GM18868 (cell line): ENCODE measurements at regions not wholly inside any gene's neighbourhood (a gene's known extent, or its start where the extent isn't known, plus 50 kb on each side); places are given as distances from the start of the nearest gene placed in this dataset.
"Not testable (repeated sequence)": the region's sequence is repeated elsewhere in the genome, so short reads cannot be mapped to it uniquely, and the experiment has no call there.

Experiments used
- ATAC-seq: cut with Tn5 transposase; IDR thresholded peaks from one replicate; pipeline ENCODE4 v1.9.1; 2021; ENCODE audit warnings: mild to moderate bottlenecking, moderate library complexity; ENCODE audit not compliant: unreplicated experiment

DNA sequence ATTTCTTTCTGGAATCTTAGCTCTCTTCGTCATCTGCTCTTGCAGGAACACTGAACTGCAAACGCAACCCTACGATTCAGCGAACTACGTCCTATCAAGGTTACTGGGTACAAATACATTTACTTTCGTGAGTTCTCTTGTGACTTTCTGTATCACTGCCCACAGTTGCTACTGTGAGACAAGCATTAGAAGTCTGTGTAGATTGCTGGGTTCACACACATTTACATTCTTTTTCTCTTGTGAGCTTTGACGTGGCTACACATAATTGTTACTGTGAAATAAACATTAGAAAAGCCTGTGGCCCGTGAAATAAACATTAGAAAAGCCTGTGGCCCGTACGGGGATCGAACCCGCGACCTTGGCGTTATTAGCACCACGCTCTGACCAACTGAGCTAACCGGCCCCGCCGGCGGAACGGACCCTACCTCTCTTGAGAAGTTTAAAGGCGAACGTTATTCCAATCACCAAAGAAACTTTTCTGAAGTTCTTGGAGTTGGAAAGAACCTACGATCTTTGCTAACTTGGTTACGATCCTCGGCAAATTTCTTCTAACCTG, 61.2 kb upstream of the ZNF322 start:
- not testable (repeated sequence) for ATAC-seq

DNA sequence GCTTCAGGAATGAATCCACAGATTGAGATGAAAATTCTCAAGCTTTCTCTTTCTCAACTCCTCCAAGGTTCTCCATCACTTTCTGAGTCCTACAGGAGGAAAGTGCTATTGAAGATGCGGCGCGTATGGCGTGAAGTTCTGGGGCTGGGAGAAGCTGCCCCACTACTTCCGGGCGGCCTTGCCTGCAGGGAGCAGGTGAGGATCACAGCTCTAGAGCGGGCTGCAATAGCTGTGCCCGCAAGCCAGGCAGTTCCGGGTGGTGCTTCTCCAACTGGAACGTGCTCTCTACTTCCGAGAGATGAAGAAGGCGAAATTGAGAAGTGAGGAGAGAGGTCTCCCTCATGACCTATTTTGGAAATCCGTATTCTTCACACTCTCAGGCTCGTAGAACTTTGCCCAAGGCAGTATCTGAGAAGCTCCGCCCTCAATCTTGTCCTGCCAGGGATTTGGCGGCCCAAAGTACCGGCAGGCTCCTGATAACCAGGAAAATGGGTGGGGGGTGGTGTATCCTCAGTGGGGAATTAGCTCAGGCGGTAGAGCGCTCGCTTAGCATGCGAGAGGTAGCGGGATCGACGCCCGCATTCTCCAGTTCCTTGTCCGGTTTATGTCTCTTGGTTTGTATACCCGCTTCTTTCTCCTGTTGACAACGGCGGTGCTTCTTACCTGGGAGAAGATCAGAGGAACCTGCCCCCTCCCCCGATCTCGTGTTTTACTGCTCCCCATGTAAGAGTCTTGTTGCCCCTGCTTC, 70.6 kb upstream of the ZNF322 start:
- not testable (repeated sequence) for ATAC-seq

DNA sequence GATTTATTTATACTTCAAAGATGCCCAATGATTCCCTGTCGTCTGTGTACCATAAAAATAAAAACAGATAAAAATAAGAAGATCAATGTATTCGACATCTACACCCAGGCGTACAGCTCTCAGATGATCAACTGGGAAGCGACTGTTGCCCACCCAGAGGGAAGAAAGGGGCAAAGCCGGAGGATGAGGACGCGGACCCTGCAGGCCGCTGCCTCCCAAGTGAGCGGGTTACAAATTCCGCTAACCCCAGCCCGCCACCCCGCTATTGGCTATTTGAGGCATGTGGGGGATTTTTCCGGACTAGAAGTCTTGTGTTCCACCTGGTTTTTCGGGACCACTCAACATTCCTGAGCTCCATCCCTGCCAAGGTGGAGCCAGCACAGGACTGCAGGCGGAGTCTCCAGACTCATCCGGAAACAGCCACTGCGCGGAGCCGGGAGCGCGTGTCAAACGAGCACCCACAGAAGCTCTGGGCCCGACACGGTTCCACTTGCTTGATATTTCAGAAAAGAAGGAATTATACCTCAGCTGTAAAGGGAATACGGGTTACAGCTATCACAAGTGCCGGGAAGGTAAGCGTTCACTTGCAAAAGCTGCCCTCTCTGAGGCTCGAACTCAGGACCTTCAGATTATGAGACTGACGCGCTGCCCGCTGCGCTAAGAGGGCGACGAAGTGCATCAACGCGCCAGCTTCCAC, 75.4 kb upstream of the ZNF322 start:
- ATAC-seq: not testable (repeated sequence)

DNA sequence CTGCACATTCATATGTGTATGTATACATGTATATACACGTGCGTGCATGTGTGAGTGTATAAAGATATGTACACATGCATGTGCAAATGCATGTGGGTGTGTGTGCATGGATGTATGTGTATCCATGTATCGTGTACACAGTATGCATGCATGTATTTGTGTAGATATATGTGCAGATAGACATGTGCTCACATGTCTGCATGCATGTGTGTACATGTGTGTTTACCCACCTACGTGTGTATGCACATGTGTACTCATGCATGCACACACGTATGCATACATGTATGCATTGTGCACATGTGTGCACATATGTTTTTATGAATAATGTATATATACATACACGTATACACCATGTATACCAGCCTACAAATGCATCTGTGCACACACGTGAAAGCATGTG, 80.3 kb upstream of the ZNF322 start:
- ATAC-seq: no peak

DNA sequence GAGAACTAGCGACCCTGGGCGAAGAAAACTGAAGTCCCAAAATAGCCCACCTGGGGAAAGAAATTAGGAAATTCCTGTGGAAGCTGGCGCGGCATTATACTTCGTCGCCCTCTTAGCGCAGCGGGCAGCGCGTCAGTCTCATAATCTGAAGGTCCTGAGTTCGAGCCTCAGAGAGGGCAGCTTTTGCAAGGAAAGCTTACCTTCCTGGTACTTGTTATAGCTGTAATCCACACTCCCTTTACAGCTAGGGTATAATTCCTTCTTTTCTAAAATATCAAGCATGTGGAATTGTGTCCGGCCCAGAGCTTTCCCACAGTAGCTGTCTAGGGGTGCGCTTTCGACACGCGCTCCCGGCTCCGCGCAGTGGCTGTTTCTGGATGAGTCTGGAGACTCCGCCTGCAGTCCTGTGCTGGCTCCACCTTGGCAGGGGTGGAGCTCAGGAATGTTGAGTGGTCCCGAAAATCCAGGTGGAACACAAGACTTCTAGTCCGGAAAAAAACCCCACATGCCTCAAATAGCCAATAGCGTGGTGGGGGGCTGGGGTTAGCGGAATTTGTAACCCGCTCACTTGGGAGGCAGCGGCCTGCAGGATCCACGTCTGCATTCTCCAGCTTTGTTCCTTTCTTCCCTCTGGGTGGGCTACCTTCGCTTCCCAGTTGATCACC, 83.7 kb upstream of the ZNF322 start:
- ATAC-seq: no peak

DNA sequence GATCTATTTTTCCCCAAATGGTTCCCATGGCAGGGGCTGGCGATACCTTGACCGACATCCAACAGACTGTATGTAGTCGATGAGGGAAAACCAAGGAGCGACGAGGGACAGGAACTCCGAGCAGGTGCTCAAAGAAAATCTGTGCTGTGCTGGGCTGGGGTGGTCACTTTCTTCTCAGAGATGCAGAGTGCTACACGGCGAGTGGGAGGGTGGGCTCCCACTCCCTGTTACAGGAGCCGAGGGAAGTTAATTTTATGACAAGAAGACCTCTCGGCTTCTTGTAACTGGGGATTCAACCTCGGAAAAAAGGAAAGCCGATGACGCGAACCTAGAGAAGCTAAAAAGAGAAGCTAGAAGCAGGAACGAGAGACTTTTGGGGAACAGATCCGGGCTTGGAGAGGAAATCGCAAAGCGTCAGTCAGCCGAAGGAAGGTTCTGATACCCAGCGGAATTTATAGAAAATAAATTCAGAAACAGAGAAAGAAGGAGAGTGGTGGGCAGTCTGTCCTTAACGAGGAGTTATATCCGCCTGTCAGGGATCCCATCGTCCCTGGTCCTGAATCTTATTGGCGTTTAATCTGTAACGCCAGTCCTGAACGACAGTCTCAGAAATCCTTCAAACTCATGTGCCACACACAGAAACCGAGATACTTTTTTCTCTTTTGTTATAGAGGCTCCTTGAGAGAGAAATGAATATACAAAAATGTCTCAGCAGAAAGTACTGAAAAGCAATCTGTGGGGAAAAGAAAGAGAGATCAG, 84.6 kb upstream of the ZNF322 start:
- ATAC-seq: no peak

DNA sequence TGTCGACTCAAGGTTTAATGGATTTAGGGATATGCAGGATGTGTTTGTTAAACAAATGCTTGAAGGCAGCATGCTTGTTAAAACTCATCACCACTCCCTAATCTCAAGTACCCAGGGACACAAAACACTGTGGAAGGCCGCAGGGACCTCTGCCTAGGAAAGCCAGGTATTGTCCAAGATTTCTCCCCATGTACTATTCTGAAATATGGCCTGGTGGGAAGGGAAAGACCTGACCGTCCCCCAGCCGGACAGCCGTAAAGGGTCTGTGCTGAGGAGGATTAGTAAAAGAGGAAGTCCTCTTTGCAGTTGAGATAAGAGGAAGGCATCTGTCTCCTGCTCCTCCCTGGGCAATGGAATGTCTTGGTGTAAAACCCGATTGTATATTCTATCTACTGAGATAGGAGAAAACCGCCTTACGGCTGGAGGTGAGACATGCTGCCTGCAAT, 85.3 kb upstream of the ZNF322 start:
- not testable (repeated sequence) for ATAC-seq

DNA sequence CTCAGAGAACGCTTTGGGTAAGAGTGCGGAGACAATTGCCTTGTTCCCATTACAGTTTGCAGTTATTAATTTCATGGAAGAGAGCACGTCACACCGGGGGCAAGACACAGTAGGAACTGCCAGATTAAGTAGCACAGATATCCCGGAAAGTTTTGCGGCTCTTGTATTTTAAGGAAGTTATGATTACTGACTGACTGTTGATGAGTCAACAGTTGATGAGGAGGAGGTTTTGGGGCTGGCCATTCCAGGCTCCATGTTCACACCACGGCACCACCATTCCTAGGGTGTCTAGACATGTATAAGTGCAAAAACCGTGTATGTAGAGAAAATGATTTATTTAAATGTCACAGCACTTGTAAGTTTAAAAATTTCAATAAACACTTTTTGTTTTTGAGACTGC, 86.4 kb upstream of the ZNF322 start:
- ATAC-seq: not testable (repeated sequence)

DNA sequence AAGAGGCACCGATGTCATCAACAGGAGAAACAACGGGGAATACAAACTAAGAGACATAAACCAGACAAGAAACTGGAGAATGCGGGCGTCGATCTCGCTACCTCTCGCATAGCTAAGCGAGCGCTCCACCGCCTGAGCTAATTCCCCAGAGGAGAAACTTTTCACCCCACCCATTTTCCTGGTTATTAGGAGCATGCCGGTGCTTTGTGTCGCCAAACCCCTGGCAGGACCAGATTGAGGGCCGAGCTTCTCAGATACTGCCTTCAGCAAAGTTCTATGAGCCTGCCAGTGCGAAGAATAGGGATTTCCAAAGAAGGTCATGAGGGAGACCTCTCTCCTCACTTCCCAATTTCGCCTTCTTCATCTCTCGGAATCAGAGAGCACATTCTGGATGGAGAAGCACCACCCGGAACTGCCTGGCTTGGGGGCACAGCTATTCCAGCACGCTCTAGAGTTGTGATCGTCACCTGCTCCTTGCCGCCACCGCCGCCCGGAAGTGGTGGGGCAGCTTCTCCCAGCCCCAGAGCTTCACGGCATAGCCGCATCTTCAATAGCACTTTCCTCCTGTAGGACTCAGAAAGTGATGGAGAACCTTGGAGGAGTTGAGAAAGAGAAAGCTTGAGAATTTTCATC, 89.7 kb upstream of the ZNF322 start:
- not testable (repeated sequence) for ATAC-seq

DNA sequence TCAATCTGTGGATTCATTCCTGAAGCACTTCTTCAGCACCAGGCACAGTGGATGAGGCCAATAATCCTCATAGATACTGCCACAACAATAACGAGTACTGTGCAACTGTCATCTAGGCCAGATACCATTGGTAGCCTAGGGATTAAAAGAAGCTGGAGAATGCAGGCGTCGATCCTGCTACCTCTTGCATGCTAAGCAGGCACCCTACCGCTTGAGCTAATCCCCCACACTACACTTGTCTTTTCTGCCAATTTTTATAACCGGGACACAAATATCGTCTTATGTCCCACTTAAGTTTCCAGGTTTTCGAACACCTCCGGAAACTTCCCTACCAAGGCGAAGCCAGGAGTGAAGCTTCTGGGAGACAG, 90.2 kb upstream of the ZNF322 start:
- ATAC-seq: not testable (repeated sequence)

DNA sequence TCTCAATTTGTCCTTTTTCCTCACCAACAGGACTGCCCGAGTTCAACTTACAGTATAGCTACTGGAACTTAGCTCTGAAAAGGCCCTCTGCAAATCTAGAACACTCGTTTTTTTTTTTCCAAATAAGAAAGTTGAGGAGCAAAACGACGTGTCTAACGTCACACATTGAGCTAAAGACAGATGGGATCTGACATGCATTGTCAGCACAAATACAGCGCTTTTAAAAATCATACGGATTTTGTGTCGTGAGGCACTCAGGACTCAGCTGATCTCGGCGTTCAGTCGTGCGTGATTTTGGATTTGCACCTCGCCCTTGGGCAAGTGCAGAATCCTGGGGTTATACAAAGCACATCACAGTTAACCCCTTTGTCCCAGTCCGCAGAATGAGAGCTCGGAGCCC, 94.7 kb upstream of the ZNF322 start:
- no peak for ATAC-seq

DNA sequence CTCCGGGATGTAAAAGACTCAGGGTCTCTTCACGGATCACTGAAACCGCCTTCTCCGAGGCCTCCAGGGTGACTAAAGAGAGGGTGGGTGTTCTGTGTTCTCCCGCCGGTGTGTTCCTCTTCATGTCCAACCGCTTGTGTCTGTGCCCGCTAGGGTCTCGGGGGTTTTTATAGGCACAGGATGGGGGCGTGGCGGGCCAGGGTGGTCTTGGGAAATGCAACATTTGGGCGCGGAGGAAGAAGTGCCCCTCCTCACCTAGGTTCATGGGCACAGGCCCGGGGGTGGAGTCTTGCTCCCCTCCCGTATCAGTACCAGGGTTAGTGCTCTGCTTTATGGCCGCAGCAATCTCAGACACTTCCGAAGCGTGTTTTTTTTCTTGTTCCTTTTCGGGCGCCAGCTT, 95.3 kb upstream of the ZNF322 start:
- ATAC-seq: not testable (repeated sequence)

DNA sequence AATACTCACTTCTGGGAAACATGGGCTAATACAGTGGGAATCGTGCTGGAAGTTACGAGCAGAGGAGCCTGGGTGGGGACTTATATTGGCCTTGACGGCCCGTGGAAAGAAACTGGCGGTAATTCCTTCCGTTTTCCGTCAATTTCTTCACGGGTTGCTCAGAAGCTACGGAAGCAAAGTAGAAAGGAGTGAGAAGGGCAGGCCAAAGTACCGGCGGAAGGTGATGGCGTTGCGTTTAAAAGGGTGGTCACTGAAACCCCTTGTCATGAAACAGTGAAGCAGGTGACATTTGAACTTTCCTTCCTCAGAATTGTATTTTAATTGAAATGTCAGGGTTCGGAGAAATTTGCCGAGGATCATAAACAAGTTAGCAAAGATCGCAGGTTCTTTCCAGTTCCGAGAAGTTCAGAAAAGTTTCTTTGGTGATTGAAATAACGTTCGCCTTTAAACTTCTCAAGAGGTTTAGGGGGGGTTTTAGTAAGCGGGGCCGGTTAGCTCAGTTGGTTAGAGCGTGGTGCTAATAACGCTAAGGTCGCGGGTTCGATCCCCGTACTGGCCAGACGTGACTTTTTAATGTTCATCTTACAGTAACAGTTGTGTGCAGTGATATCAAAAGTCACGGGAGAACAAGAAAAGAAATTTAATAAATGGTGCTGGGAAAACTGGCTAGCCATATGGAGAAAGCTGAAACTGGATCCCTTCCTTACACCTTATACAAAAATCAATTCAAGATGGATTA, 96.7 kb upstream of the ZNF322 start:
- not testable (repeated sequence) for ATAC-seq

DNA sequence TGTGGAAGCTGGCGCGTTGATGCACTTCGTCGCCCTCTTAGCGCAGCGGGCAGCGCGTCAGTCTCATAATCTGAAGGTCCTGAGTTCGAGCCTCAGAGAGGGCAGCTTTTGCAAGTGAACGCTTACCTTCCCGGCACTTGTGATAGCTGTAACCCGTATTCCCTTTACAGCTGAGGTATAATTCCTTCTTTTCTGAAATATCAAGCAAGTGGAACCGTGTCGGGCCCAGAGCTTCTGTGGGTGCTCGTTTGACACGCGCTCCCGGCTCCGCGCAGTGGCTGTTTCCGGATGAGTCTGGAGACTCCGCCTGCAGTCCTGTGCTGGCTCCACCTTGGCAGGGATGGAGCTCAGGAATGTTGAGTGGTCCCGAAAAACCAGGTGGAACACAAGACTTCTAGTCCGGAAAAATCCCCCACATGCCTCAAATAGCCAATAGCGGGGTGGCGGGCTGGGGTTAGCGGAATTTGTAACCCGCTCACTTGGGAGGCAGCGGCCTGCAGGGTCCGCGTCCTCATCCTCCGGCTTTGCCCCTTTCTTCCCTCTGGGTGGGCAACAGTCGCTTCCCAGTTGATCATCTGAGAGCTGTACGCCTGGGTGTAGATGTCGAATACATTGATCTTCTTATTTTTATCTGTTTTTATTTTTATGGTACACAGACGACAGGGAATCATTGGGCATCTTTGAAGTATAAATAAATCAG, 106.8 kb upstream of the ZNF322 start:
- ATAC-seq: not testable (repeated sequence)

DNA sequence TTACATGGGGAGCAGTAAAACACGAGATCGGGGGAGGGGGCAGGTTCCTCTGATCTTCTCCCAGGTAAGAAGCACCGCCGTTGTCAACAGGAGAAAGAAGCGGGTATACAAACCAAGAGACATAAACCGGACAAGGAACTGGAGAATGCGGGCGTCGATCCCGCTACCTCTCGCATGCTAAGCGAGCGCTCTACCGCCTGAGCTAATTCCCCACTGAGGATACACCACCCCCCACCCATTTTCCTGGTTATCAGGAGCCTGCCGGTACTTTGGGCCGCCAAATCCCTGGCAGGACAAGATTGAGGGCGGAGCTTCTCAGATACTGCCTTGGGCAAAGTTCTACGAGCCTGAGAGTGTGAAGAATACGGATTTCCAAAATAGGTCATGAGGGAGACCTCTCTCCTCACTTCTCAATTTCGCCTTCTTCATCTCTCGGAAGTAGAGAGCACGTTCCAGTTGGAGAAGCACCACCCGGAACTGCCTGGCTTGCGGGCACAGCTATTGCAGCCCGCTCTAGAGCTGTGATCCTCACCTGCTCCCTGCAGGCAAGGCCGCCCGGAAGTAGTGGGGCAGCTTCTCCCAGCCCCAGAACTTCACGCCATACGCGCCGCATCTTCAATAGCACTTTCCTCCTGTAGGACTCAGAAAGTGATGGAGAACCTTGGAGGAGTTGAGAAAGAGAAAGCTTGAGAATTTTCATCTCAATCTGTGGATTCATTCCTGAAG, 111.6 kb upstream of the ZNF322 start:
- not testable (repeated sequence) for ATAC-seq

DNA sequence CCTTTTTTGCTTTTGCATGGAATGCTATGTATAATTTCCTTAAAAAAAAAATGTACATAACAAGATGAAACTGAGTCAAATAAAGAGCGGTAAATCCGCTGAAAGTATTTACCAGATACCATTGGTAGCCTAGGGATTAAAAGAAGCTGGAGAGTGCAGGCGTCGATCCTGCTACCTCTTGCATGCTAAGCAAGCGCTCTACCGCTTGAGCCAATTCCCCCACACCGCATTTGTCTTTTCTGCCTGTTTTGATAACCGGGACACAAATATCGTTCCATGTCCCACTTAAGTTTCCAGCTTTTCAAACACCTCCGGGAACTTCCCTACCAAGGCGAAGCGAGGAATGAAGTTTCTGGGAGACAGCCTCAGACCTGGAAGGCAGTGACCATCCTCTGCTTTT, 113.9 kb upstream of the ZNF322 start:
- not testable (repeated sequence) for ATAC-seq

DNA sequence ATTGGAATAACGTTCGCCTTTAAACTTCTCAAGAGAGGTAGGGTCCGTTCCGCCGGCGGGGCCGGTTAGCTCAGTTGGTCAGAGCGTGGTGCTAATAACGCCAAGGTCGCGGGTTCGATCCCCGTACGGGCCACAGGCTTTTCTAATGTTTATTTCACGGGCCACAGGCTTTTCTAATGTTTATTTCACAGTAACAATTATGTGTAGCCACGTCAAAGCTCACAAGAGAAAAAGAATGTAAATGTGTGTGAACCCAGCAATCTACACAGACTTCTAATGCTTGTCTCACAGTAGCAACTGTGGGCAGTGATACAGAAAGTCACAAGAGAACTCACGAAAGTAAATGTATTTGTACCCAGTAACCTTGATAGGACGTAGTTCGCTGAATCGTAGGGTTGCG, 121.0 kb upstream of the ZNF322 start:
- not testable (repeated sequence) for ATAC-seq
